Kasumi-1 (cell line): ENCODE measurements at regions not wholly inside any gene's neighbourhood (a gene's known extent, or its start where the extent isn't known, plus 50 kb on each side); places are given as distances from the start of the nearest gene placed in this dataset.

ENCODE experiments used
- DNase-seq, 2 experiments: peaks; one replicate each; lab custom pipeline; 2025; lab: John Stamatoyannopoulos, UW

DNA sequence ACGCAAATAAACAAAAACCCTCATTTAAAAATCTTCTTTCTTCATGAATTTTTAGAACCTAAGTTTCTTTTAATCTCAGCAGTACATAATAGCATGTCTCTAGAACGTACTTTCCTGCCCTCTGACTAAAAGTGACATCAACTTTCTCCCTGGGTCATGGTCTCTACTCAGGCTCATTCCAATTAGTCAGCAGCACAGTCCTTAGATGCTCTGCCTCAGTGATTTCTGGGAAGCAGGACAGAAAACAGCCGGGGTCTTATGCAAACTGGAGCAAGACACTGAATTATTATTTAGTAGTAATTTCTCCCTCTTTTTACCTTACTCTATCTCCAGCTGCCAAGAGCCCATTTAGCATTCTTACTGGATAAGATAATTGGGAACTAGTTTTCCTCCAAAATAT, 365.2 kb downstream of the TUSC7 start:
- DNase-seq: no peak

GRCh38 chr3:117079997-117080396, 370.4 kb downstream of the TUSC7 start:
- DNase-seq: no peak

DNA sequence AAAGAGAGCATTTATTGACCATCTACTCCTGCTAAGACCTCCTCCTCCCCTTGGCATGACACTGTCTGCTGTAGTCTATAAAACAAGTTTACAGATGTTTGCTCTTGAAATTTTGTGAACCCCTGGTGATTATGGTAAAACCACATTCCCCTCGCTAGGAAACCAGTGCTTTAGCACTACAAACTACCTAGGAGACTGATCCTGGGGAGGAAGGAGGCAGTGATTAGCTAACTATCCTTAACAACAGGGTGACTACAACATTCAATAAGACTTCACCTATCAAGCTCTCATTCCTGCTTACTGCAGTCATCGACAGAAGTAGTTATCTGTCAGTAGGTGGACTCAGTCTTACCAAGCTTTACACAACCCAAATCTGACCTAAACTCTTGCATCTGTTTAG, 371.3 kb downstream of the TUSC7 start:
- no peak for DNase-seq

GRCh38 chr3:117084277-117084676, 374.7 kb downstream of the TUSC7 start:
- no peak for DNase-seq

- no peak for DNase-seq
Measured at GRCh38 chr3:117084739-117085270, 375.2 kb downstream of the TUSC7 start.

- DNase-seq: no peak
Measured at GRCh38 chr3:117091676-117092075, 382.1 kb downstream of the TUSC7 start.

DNA sequence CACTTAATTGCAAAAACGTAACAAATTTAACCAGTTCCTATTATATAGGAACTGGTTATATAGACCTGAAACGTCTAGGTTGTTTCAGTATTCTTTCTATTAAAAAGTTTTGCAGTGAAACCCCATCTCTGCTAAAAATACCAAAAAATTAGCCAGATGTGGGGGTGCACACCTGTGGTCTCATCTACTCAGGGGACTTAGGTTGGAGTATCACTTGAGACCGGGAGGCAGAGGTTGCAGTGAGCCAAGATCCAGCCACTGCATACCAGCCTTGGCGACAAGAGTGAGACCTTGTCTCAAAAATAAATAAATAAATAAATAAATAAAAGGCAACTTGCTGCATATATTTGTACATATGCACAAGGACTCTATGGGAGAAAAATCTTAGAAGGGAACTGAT, 387.0 kb downstream of the TUSC7 start:
- no peak for DNase-seq

DNA sequence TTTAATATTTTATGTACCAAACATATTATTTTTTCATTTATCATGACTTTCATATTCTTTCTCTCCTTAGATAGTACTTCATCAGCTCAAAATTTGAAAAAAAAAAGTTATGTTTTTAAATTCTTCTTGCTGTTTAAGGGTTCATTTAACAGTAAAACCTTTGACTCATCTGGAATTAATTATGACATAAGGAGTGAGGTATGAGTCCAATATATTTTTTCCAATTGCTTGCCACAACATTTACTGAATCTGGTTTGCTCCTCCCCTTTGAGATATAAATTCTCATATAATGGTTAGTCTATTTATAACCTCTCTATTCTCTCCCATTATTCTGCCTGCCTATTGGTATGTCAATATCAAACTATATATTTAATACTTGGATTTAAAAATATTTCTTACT, 387.8 kb downstream of the TUSC7 start:
- DNase-seq: no peak

- DNase-seq: no peak
Measured at GRCh38 chr3:117101697-117102096, 392.1 kb downstream of the TUSC7 start.

- DNase-seq: no peak
Measured at GRCh38 chr3:117102426-117102825, 392.8 kb downstream of the TUSC7 start.

DNA sequence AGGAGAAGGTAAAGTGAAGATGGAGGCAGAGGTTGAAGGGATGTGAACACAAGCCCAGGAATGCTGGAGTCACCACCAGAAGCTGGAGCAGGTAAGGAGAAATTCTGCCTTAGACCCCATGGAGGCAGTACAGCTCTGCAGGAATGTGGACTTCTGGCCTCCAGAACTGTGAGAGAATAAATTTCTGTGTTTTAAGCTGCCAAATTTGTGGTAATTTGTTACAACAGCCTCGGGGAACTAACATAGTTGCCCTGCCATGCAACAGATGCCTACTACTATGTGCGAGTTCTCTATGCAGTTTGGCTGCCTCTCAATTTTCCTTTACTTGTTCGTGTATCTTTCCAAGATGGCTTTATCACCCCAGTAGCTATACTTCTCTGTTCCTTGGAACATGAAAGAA, 394.1 kb downstream of the TUSC7 start:
- DNase-seq: no peak

DNA sequence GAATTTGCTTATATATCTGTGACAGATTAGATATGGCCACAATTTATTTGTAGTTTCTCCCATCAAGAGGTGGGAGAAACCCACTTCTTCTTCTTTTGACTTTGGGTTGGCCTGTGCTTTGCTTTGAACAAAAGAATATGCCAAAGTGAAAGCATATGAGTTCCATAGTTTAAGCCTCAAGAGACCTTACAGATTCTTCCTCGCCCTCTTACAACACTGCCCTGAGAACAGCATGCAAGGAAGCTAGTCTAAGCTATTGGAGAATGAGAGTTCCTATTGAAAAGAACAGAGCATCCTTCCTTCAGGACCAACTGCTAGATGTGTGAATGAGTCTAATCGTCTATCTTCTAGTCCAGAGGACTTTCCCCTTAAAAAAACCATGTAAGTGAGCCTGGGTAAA, 394.8 kb downstream of the TUSC7 start:
- DNase-seq: no peak

- no peak for DNase-seq
Measured at GRCh38 chr3:117104792-117105191, 395.2 kb downstream of the TUSC7 start.

GRCh38 chr3:117105686-117106085, 396.1 kb downstream of the TUSC7 start:
- no peak for DNase-seq

- DNase-seq: no peak
Measured at GRCh38 chr3:117106396-117106795, 396.8 kb downstream of the TUSC7 start.

GRCh38 chr3:117107946-117108345, 398.4 kb downstream of the TUSC7 start:
- DNase-seq: no peak

GRCh38 chr3:117109178-117109577, 399.6 kb downstream of the TUSC7 start:
- no peak for DNase-seq

- no peak for DNase-seq
Measured at GRCh38 chr3:117114517-117115265, 405.1 kb downstream of the TUSC7 start.

DNA sequence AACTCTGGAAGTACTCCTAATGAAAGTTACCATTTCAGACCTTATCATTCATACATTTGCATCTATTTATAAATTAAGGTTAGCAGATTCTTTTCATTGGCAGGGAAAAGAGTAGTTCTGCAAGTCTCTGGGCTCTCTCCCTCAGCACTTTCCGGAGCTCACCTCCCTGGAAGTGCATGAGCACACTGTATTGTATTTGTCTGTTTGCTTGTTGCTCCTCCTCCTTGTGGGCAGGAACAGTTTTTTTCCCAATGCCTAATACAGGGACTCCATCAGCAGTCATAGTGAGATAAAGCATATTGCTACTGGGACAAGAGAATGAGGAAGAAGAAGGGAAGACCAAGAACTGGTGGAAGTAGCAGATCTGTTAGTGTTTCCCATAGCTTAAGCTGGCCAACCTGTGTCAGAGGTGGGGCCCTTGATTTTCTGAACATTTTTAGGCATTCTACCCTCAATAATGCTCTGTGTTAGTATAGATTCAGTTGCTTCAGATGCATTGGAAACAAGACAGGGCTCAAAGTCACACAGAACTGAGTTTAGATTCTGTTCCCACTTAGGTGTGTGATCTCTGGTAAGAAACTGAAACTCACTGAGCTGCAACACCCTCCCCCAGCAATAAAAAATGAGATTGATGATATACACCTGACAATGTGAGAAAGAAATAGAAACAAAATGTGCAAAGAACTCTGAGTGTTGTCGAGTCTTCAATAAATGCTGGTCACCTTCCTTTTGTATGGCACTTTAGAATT, 407.8 kb downstream of the TUSC7 start:
- no peak for DNase-seq

- no peak for DNase-seq
Measured at GRCh38 chr3:117118604-117119003, 409.0 kb downstream of the TUSC7 start.

DNA sequence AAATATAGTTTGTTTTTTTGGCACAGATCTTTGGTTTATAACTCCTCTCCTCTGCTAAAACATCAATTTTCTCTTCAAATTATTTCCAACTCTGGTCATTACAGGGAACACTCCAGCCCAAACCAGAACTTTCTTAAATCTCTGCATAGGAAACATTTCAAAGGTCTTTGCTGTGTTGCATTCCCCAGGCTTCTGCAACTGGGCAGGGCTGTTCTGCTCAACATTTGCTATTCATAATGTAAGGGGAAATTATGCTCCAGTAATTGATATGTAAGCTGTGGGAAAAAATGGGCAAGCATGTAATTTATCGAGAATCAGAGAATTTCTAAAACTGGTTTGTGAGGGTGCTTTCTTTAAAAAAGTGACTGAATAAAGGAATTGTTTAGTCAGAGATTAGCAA, 410.4 kb downstream of the TUSC7 start:
- DNase-seq: no peak

GRCh38 chr3:117122609-117123008, 413.0 kb downstream of the TUSC7 start:
- no peak for DNase-seq

GRCh38 chr3:117126460-117126859, 416.9 kb downstream of the TUSC7 start:
- no peak for DNase-seq
